ENCODE measurements at regions not wholly inside any gene's neighbourhood (a gene's known extent, or its start where the extent isn't known, plus 50 kb on each side); places are given as distances from the start of the nearest gene placed in this dataset.

- no peak overlapping the region for H3K27ac Mint-ChIP-seq (ENCODE audit: low read depth, unreplicated experiment)
- no peak for DNase-seq (ENCODE audit: unreplicated experiment)
- no peaks in the 10 kb centered on the region for H3K36me3 Mint-ChIP-seq (ENCODE audit: insufficient read depth, unreplicated experiment)
- H3K4me3 Mint-ChIP-seq (ENCODE audit: unreplicated experiment), result no peak overlapping the region
- no peak for TF ChIP-seq CTCF (IDR thresholded peaks at IDR 0.05; ENCODE audit: unreplicated experiment)
- ChIA-PET POLR2A (no interaction called here), CTCF (no interaction called here)
- peaks cover 23% of the 10 kb centered on the region for H3K4me1 Mint-ChIP-seq (ENCODE audit: insufficient read depth, unreplicated experiment)
- no peaks in the 10 kb centered on the region for H3K9me3 Mint-ChIP-seq (ENCODE audit: unreplicated experiment)
- intact Hi-C loops (cut with micrococcal nuclease), result no loop called here
- no peaks in the 10 kb centered on the region for H3K27me3 Mint-ChIP-seq (ENCODE audit: insufficient read depth, unreplicated experiment)
- BruUV-seq (replicated peaks), result no TSS peak
These were observed 53.7 kb upstream of the GDNF start for GRCh38 chr5:37893434-37894134.

- no peak for TF ChIP-seq CTCF (IDR thresholded peaks at IDR 0.05; ENCODE audit: unreplicated experiment)
- ChIA-PET CTCF (interaction anchor here (0.6 kb wide), 1 partner anchor 19 kb away, joined by 4 read pairs; no protein-coding TSS in a partner anchor), POLR2A (no interaction called here)
- peaks cover 32% of the 10 kb centered on the region for H3K4me1 Mint-ChIP-seq (ENCODE audit: insufficient read depth, unreplicated experiment)
- no peaks in the 10 kb centered on the region for H3K27me3 Mint-ChIP-seq (ENCODE audit: insufficient read depth, unreplicated experiment)
- H3K4me3 Mint-ChIP-seq (ENCODE audit: unreplicated experiment), result no peak overlapping the region
- intact Hi-C loops (cut with micrococcal nuclease), result no loop called here
- no peaks in the 10 kb centered on the region for H3K9me3 Mint-ChIP-seq (ENCODE audit: unreplicated experiment)
- no peak for DNase-seq (ENCODE audit: unreplicated experiment)
- BruUV-seq (replicated peaks), result no TSS peak
- no peak overlapping the region for H3K27ac Mint-ChIP-seq (ENCODE audit: low read depth, unreplicated experiment)
- H3K36me3 Mint-ChIP-seq (ENCODE audit: insufficient read depth, unreplicated experiment), result no peaks in the 10 kb centered on the region
These were observed 52.7 kb upstream of the GDNF start for GRCh38 chr5:37892586-37892985.

- Mint-ChIP-seq H3K27me3 (ENCODE audit: insufficient read depth, unreplicated experiment) (no peaks in the 10 kb centered on the region), H3K9me3 (ENCODE audit: unreplicated experiment) (no peaks in the 10 kb centered on the region), H3K4me1 (ENCODE audit: insufficient read depth, unreplicated experiment) (peaks cover 32% of the 10 kb centered on the region), H3K36me3 (ENCODE audit: insufficient read depth, unreplicated experiment) (no peaks in the 10 kb centered on the region), H3K4me3 (ENCODE audit: unreplicated experiment) (no peak overlapping the region), H3K27ac (ENCODE audit: low read depth, unreplicated experiment) (no peak overlapping the region)
- BruUV-seq (replicated peaks), result no TSS peak
- no peak for DNase-seq (ENCODE audit: unreplicated experiment)
- no peak for TF ChIP-seq CTCF (IDR thresholded peaks at IDR 0.05; ENCODE audit: unreplicated experiment)
- ChIA-PET POLR2A (no interaction called here), CTCF (no interaction called here)
- intact Hi-C loops (cut with micrococcal nuclease), result no loop called here
These were observed 52.0 kb upstream of the GDNF start for GRCh38 chr5:37891832-37892231.

GRCh38 chr5:37889612-37890317, 49.9 kb upstream of the GDNF start:
- H3K27ac Mint-ChIP-seq (ENCODE audit: low read depth, unreplicated experiment), result peak overlapping the region; percentile 77
- H3K36me3 Mint-ChIP-seq (ENCODE audit: insufficient read depth, unreplicated experiment), result no peaks in the 10 kb centered on the region
- POLR2A ChIA-PET, result interaction anchor here (0.6 to 3.0 kb wide), 5 partner anchors 9 to 250 kb away, joined by 3 to 12 read pairs (median 3); no protein-coding TSS in a partner anchor
- intact Hi-C loops (cut with micrococcal nuclease), result no loop called here
- H3K4me3 Mint-ChIP-seq (ENCODE audit: unreplicated experiment), result peak overlapping the region; percentile 13
- no peaks in the 10 kb centered on the region for H3K9me3 Mint-ChIP-seq (ENCODE audit: unreplicated experiment)
- no peaks in the 10 kb centered on the region for H3K27me3 Mint-ChIP-seq (ENCODE audit: insufficient read depth, unreplicated experiment)
- CTCF ChIA-PET, result interaction anchor here (0.6 to 3.3 kb wide), 2 partner anchors 51 to 302 kb away, joined by 3 to 8 read pairs; no protein-coding TSS in a partner anchor
- no peak for TF ChIP-seq CTCF (IDR thresholded peaks at IDR 0.05; ENCODE audit: unreplicated experiment)
- peak; percentile 95 for DNase-seq (ENCODE audit: unreplicated experiment)
- H3K4me1 Mint-ChIP-seq (ENCODE audit: insufficient read depth, unreplicated experiment), result peaks cover 32% of the 10 kb centered on the region
- no TSS peak for BruUV-seq (replicated peaks)
